NCI-H1092 (cell line): ENCODE measurements at regions not wholly inside any gene's neighbourhood (a gene's known extent, or its start where the extent isn't known, plus 50 kb on each side); places are given as distances from the start of the nearest gene placed in this dataset.

ENCODE experiments used
- DNase-seq: peaks from one replicate; lab custom pipeline; 2025; lab: John Stamatoyannopoulos, UW

DNA sequence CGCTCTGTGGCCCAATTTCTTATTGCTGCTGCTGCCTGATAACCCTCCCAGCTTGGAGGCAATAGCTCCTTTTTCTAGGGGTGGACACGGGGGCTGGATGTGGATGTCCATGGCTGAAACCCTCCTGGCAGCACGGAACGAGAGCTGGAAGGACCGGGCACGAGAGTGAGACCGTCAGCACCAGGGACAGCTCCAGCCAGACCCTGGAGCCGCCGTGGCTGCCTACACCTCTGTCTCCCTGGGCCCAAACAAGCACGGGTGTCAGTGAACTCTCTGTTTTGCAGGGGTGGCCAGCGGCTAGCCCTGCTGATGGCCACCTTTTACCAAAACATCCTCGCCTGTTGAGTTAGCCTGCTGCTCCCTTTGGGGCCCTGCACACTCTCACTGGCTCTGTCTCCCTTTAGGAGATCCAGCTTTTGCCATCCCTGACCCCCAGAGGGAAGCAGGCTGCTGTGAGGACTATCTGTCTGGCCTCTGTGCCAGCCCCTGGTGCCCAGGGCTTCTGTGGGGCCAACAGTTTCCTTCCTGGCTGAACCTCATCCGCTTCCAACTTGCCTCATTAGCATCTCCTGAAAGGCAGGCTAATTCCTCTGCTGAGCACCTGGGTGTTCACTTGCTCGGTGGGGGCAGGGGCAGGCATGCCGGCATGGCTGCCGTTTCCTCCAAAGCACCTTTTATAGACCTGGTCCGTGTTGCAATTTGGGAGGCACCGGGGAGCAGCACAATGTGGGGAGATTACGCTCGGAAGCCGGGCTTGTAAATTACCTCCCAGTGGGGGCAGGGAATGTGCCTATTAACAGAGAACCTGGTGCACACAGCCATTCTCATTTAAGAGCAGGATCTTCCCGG is 118.1 kb downstream of the ENGASE start:
- no peak for DNase-seq

DNA sequence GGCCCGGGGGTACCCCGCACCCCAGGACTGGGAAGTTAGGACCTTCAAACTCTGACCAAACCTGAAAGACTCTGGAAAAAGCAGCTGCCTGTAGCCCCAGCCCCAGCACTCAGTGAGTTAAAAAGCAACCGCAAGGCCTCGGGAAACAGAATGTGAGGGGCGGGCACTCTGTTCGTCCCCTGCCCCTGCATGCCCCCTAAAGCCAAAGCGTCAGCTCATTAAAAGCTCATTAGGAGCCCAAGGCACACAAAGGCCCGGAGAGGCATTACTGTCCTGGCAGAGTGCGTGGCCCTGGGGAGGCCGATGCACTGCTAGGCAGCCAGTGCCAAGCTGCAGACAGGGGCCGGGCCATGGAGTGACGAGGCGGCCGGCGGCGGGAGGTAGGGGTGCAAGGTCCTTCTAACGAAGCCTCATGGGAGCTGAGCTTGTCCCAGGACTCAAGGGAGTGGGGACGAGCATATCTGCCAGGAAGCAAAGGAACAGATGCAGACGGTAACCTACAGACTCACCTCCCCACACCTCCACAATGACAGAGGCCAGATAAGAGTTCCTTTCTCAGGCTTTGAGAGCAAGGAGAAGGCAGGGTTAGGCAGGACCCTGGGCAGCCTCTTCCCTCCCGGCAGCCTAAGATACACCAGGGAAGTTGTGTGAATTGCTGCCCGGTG is 116.8 kb downstream of the ENGASE start:
- DNase-seq, result no peak

DNA sequence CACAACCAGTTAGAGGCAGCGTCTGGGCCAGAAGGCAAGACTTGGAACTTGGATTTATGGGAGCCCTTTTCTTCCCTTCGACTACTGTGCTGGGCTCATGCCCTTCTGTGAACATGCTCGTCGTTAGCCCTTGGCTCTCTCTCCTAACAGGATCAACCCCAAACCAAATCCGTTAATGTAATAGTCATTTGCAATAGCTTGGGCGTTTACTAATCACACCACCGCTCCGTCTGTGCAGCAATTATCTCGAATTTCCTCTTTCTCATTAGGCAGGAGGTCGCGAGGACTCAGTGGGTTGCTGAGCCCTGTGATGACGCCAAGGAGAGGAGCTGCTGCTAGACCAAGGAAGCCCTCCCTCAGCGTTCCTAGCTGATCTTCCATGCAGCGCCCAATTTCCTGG is 114.7 kb downstream of the ENGASE start:
- DNase-seq, result no peak

GRCh38 chr17:79188685-79189084 is 114.1 kb downstream of the ENGASE start:
- no peak for DNase-seq

DNA sequence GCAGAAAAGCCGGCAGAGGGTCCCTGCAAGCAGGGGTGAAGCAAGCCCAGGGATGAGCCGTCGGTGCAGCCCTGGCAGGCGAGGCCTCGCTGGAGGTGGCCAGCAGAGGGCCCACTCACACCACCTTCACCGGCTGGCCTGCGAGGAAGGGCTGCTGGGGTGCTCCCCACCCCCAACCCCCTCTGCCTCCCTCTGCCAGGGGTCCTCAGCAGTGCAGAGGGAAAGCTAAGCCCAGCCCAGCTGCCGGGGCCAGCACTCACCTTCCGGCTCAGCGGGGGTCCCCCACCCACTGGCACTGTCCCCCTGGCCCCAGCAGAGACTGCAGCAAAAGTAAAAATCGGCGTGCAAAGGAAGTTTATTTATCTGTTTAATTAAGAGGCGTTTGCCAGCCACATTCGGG is 113.4 kb downstream of the ENGASE start:
- DNase-seq, result peak; percentile 10

DNA sequence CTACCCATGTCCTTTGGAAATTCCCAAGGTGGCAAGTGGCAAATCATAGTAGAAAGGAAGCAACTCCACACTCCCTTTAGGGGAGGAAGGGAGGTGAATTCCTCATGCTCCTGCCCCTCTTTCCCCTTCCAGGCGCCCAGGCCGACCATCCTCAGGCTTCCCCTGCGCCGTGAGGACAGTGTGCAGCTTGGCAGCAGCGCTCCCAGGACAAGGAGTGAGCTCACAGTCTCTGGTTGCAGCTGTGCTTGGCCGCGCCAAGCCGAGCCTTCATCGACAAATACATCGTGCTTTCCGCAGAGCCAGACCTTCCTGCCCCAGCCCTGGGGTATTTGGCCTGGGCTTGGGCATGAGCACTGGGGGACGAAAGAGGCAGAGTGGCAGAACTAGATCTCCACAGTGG is 112.6 kb downstream of the ENGASE start:
- no peak for DNase-seq

- no peak for DNase-seq
Observed at GRCh38 chr17:79186406-79186805, 111.8 kb downstream of the ENGASE start.

- no peak for DNase-seq
Observed at GRCh38 chr17:79185671-79186070, 111.0 kb downstream of the ENGASE start.

DNA sequence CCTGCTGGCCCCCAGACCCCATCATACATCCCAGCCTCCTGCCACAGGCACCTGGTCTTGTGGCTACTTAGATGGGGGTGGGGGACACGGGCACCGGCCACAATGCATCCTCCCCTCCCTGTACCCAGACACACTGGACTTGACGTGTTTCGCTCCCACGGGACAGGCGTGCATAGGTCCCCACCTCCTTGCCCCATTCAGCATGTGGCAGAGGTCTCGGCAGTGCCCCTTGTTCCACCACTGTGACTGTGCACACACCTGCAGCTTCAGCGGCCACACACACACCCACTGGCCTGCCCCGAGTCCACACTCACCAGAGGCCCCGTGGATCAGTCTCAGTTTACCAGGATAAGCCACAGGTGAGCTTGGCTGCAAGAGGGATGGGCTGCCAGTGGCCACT is 109.6 kb downstream of the ENGASE start:
- DNase-seq, result no peak

DNA sequence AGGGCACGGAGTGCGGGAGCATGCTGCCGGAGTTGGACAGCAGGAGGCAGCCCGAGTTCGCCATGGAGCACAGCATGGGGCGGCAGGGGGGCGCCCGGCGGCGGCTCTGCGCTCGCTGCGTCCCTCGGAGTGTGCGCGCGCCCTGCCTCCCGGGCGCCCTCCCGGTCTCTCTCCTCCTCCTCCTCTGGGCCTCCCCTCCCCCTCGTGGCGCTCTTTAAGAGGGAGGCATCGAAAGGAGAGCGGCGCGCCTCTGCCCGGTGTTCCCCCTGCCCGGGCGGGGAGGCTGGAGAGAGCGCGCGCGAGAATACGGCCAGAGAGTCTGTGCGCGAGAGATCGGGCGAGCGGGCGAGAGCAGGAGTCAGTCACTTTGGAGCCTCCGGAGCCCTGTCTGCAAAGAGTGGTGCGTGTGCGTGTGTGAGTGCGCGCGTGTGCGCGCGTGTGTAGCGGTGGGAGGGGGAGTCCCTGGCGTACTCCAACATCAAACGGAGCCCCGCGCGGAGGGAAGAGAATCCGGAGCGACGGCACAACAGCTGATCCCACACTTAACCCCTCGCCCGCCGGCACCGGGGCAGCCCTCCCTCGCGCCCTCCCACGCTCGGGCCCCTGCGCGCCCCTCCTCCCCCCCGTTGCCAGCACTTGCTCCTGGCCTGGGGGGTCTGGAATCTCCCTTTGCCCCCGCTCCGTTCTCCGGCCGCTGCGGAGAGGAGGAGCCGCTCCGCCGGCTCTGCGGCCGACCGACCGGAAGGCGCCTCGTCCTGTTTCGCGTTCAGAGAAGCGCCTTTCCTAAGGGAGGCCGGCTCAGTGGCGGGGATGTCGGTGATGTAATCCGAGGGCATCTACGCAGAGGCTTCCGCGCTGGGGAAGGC is 108.9 kb downstream of the ENGASE start:
- peak; percentile 37 for DNase-seq

DNA sequence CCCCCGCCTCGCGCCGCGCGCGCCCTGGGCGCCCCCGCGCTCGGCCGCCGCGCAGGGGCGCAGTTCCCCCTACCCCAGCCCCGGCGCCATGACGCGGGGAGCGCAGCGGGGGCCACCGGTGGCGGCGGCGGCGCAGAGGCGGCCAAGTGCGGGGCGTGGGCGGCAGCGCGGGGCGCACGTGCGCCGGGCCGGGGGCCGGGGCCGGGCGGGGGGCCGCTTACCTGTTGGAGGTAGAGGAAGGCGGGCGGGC is 108.3 kb downstream of the ENGASE start:
- no peak for DNase-seq

DNA sequence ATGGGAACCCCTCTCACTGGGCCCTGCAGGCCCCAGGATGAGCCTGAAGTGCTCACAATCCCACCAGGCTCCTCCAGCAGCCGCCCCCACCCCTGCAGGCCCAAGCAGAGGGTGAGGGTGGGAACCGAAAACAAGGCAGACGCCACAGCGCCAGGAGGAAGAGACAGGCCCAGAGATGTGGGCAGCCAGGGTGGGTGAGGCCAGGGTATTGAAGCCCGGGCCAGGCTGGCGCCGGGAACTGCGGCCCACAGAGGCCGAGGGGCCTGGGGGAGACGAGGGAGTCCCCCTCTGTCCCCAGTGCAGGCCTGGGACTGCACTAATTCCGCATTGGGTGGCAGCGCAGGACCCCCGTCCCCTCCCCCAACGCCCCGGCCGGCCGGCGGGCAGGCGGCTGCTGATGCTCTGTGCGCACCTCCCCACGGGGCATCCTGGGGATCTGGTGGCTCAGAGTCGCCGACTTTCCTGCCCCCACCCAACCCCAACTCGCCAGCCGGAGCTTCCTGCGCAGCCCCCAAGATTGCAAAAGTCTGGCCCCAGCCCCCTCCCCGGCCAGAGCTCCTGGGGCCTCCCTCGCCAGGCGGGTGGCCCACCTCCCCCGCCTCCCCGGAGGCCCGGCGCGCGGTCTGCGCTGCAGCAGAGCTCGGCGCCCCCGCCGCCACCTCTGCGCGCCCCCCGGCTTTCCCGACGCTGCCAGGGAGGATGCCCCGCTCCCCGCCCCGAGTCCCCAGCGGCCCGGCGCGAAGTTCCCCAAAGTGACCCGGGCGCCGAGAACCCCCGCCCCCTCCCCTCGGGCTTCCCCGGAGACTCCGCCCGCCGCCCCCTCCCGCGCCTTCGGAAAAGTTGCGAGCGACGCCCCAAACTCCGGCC is 107.8 kb downstream of the ENGASE start:
- DNase-seq, result no peak

DNA sequence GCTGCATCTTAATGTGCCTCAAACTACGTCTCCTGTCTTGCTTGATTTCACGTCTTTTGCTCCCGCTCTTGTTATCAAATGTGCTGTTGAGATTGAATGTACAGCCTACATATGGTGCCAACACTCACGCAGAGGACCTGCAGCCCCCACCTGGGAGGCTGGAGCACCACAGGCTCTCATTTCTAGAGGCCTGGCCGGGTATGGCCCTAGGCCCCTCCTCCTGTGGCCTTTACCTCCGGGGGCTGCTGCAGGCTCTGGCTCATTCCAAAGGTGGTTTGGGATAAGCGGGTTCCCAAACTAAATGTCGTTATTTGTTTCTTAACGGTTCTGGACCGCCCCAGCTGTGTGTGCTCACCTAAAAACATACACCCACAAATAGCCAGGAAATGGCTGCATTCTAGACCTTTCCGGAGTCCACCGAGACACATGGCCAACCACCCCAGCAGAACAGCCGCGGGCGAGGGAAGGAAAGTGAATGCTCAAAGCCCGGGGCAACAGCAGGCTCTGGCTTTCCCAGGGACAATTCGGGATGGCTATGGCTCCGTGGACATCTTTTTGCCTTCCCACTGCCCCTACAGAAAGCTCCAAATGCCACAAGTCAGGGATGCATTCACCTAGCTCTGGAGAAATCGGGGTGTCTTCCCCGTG is 105.9 kb downstream of the ENGASE start:
- no peak for DNase-seq

- no peak for DNase-seq
Observed at GRCh38 chr17:79179334-79179733, 104.7 kb downstream of the ENGASE start.

GRCh38 chr17:79177877-79178276 is 103.3 kb downstream of the ENGASE start:
- no peak for DNase-seq

DNA sequence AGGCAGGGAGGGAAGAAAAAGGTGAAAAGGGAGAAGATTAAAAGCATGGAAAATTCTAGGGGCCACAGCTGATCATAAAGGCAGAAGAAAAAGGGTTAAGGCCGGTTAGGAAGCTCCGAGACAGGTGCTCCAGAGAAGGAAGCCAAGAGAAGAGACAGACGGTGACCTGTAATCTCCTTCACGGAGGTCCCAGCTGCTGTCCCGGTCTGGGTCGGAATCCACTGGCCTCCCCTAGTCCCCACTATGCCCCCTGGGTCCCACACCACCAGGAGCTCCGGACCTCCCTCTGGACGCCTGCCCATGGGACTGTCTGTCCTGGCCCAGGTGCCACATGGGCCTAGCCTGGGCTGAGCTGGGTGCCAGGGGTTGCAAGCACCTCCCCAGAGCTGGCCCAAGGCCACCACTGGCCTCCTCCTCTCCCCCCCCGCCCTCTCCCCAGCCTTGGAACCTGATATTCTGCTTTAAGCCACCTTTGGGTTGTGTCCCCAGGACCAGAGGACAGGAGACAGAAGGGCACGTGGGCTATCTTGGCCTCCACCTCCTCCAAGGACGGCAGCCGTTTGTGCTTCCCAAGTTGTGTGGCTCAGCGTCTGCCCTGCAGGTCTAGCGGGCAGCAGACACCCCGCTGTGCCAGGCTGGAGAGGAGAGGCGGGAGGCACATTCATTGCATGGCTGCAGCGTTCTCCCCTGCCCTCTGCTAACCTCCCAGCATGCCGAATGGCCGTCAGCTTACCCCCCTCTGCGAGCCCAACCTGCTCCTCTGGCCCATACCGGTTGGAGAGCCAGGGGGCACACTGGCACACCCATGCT is 102.4 kb downstream of the ENGASE start:
- DNase-seq, result no peak

DNA sequence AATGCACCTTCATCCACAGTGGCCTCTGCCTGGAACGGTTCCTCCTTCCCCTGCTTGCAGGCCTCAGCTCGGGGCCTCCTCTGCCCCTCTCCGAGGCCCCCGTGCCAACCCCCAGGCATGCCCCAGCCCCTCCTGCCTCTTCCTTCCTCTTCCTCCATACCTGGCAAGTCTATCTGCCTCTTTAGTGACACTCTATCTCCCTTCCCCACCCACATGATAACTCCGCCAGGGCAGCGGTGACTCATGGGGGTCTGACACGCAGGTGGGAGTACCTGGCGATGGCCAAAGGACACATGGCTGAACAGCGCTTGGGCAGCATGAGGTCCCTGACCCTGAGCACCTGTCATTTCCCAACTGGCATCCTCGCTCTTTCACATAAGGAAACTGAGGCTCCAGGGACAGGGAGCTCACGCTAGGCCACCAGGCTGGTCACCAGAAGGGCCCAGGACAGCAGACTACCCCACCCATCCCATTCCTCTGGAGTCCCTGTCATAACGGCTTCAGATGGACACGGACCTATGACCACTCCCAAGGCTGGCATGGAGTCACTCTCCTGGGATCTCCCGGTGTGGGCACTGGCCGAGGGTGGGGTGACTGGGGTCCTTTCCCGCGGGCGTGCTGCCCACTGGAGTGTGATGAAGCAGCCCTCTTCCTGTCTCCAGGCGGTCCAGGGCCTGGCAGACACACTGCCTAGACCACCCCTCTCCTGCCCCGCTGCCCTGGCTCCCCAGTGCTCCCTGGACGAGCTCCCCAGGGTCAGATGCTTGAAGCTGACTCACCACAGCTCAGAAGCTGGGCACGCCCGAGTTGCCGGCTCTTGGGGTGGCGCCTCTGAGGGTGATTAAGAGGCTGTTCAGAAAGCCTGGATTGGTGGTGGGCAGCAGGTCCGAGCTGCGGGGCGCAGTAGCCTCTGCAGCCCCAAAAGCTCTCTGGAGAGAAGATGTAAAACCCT is 100.6 kb downstream of the ENGASE start:
- DNase-seq, result no peak

DNA sequence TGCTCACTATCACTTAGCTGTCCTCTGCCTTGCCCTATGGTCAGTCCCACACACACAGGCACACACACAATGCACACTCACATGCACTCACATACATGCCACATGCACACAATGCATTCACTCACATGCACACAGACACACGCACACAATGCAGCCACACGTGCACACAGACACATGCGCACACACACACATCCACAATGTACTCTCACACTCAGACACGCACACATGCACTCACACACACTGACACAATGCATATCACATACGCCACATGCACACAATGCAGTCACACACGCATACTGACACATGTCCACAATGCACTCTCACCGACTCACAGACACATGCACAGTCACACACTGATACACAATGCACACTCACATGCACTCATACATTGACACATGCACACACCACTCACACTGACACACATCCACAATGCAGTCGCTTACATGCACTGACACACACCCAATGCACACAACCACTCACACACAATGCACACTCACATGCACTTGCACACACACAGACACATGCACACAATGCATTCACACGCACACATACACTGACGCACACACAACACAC is 99.7 kb downstream of the ENGASE start:
- no peak for DNase-seq

DNA sequence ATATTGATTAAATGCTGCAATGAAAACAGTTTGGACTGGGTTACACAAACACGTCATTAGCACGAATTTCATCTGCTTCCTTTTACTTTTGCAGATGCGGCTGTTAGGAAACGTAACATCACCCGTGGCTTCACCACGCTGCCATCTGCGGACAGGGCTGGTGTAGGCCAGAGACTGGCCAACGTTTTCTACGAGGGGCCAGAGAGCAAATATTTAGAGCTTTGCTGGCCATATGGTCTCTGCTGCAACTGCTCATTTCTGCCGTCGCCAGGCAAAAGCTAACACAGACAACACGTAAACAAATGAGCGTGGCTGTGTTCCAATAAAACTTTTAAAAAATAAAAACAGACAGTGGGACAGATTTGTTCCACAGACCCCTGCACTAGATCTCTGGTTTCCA is 96.6 kb downstream of the ENGASE start:
- no peak for DNase-seq
